ENCODE measurements at regions not wholly inside any gene's neighbourhood (a gene's known extent, or its start where the extent isn't known, plus 50 kb on each side); places are given as distances from the start of the nearest gene placed in this dataset.

- no peak for DNase-seq
Measured at GRCh38 chr10:44478040-44478439, 93.1 kb upstream of the CXCL12 start.

DNA sequence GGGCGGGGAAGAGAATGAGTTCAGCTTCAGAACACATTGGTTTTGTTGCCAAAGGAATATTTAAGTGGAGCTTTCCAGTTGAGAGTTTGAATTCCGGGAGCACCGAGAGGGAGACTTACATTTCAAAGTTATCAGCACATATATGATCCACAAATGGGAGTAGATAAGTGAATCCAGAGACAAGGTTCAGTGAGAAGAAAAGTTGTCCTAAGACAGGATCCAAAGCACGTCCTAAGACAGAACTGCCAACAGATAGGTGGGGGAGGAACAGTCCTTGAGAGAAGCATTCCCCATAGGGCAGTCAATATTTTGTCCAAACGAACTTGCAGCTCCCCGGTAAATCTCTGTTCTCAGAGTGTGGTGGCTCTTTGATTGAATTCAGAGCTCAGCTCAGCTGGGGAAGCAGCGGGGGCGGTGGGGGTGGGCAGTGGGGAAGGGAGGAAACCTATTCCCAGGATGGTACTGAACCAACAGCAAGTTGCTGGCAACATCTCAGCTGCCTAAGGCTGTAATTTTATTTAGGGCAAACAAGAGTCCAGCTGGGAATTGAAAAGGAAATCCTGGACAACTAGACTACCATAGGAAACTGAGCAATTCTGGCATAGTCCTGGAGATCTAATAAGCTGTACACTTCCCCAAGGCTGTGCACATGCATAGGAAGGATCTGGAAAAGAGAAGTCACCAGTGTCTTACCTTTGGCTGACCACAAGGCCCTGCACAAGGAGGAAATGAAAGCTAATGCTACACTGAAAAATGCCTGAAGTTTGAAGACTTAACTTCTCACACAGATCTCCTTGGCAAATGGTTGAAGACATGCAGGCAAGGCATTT, 94.2 kb upstream of the CXCL12 start:
- no peak for DNase-seq

DNA sequence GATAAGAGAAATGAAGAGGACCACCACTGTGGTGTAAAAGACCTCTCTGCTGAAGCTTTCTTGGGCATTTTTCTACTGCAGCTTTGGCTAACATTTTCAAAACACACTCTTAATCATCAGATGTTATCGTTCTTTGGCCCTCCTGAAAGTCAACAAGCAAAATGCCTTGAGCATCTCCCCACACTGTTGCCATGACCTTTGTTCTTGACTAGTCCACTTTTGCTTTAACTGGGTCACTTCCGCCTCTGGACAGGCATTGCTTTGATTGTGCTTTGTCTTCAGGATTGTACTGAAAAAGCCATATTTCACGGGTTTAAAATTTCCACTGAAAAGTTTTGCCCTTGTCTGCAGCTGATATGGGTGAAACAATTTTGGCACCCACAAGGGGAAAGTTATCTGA, 107.8 kb upstream of the CXCL12 start:
- DNase-seq = no peak

GRCh38 chr10:44498222-44498621, 113.3 kb upstream of the CXCL12 start:
- DNase-seq = no peak

DNA sequence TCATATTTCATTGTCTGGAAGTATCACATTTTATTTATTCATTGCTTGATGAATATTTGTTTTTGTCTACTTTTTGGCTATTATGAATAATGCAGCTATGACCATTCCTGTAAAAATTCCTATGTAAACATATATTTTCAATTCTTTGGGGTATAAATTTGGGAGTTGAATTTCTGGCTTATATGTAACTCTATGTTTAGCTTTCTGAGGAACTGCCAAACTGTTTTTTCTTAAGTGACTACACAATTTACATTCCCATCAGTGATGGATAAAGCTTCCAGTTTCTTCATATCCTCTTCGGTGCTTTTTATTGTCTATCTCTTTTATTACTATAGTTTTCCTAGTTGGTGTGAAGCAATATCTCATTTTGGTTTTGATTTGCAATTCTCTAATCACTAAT, 115.6 kb upstream of the CXCL12 start:
- DNase-seq = no peak

GRCh38 chr10:44506386-44506785, 121.5 kb upstream of the CXCL12 start:
- no peak for DNase-seq

DNA sequence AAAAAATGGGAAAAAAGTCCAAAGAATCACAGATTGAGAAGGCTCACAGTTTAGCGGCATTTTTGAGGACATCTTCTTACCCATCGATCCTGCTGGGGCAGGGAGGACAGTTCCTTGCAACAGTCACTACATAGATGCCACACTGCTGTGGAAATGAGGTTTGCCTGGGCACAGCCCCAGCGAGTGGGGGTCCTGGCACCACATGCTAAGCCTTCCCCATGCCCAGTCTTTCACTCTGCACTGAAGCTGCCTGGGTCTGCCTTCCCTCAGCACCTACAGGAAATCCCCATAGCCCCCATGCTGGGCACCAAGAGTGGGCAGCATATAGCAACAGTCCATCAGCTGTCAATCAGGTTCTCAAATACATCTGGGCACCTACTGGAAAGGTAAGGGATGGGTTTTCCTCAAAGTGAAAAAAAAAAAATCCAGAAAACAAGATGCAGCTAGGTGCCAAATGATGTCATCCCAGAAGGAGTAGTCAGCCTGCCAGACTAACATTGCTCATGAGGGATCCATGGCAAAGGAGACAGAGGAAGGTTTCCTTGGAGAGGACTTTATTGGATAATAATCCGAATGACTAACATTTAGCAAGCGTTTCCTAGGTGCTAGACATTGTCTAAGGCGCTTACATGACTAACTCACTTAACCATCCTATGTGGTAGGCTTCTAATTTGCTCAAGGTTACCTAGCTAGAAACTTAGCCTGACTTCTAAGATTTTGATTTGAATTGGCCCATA, 125.7 kb upstream of the CXCL12 start:
- no peak for DNase-seq

DNA sequence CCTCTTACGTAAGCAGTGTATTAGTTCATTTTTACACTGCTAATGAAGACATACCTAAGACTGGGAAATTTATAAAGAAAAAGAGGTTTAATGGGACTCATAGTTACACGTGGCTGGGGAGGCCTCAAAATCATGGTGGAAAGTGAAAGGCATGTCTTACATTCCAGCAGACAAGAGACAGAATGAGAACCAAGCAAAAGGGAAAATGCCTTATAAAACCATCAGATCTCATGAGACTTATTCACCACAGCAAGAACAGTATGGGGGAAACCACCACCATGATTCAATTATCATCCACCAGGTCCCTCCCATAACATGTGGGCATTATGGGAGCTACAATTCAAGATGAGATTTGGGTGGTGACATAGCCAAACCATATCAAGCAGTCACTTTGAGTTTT, 126.3 kb upstream of the CXCL12 start:
- no peak for DNase-seq

- no peak for DNase-seq
Measured at GRCh38 chr10:44511601-44512000, 126.7 kb upstream of the CXCL12 start.

DNA sequence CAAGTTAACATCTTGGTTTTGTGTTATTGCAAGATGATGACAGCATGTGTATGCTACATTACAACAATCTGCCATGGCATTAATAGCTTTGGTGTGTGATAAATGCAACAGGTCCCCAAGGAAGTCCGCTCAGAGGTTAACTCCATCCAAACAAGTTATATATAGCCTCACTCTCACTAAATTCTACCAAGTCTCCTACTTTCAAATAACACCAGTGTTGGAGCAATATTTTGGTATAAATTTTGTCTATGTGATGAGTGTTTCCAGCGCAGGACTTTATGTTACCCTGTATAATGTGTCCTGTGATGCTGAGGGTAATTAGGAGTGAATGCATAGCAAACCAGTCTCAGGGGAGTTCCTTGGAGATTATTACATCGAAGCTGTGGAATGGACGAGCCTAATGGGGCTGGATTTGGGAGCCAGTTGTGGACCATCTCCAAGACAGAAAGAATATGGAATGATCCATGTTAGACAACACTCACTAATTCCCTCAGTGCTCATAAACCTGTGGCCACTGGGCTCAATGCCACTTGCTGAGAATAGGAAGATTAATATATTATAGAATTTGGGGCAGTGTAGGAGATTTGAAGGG, 127.6 kb upstream of the CXCL12 start:
- DNase-seq = no peak

- no peak for DNase-seq
Measured at GRCh38 chr10:44513591-44513990, 128.7 kb upstream of the CXCL12 start.

- DNase-seq = no peak
Measured at GRCh38 chr10:44516891-44517290, 132.0 kb upstream of the CXCL12 start.

DNA sequence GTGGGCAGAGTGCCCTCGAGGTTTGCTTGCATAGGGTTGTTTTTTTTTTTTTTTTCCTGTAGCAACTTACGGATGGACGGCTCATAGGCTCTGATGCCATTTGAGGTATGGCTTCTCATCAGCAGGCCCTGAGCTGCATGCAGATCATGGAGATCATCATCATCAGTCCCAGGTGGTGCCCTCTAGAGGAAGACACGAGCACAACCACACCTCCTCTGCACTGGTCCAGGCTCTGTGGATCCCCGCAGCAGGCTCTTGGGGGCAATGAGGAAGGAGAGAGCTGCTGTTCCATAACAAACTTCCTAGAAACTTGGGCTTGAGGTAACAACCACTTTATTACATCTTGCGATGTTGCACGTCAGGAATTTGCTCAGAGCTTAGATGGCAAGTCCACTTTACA, 132.7 kb upstream of the CXCL12 start:
- no peak for DNase-seq

GRCh38 chr10:44519361-44519760, 134.5 kb upstream of the CXCL12 start:
- no peak for DNase-seq

DNA sequence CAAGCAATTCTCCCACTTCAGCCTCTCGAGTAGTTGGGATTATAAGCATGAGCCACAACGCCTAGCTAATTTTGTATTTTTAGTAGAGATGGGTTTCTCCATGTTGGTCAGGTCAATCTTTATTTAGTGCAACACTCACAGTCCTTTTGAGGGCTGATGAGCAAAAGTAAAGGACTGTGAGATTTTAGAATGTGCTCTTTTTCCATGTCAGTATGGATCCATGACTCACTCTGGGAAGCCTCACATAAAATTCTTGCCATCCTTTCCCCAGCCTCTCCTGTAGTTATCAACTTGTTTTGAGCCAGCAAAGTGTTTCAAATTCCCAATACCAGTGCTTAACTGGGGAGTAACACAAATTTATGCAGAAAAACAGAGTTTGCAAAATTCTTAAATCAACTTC, 135.8 kb upstream of the CXCL12 start:
- DNase-seq = no peak

DNA sequence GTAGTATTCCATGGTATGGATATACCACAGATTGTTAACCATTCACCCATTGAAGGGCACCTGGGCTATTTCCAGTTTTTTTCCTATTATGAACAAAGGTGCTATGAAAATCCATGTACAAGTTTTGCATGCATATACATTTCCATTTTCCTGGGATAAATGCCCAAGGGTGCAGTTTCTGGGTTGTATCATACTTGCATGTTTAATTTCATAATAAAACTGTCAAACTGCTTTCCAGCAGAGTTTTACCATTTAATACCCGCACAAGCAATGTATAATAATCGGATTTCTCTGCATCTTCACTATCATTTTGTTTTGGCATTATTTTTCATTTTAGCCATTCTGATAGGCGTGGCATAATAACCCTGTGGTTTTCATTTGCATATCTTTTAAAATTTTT, 154.3 kb upstream of the CXCL12 start:
- no peak for DNase-seq

DNA sequence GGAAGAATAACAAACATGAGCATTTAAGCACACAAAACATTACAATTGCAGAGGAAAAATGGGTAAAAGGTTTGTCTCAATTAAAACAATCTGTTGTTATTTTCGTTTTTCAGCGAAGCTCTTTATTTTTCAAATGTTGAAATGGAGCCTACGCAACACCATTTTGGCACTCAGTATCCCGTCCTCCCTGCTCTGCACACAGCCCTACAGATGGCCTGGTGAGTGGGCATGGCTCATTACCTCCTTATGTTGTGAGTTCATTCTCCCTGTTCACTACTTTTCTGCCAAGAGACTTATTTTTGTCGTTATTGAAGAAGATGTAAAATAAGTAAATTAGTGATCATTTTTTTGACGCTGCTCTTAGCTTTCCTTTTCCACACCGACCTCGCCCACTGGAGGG, 167.8 kb upstream of the CXCL12 start:
- no peak for DNase-seq

GRCh38 chr10:44557596-44558191, 172.8 kb upstream of the CXCL12 start:
- DNase-seq = no peak

GRCh38 chr10:44558521-44558920, 173.6 kb upstream of the CXCL12 start:
- DNase-seq = no peak

DNA sequence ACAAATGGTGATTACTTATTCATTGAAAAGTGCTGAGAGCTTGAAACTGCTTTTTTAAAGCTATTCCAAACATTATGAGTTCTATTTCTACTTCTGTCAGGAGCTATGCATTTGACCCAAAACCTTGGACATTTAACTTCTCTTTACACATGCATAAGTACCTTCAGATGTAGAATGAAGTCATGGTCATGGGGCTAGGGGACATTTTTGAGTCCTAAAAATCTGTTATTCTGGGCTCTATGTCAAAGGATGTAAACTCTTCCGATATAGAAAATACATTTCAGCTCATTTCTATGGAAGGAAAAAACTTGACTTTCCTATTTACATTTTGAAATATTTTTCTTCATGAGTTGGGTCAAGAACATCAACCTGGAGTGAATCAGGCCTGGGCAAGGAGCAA, 179.5 kb upstream of the CXCL12 start:
- no peak for DNase-seq

- no peak for DNase-seq
Measured at GRCh38 chr10:44564790-44565189, 179.9 kb upstream of the CXCL12 start.

DNA sequence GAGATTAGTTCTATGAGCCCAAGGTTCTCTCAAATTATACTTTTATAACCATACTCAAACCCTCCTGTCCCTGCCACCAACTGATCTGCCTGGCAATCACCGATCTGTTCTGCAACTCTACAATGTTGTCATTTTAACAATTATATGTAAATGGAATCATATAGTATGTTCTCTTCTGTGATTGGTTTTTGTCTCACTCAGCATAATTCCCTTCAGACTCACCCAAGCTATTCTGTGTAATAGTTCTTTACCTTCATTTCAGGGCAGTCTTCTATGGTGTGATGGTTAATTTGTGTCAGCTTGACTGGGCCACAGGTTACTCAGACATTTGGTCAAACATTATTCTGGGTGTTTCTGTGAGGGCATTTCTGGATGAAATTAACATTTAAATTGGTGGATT, 181.9 kb upstream of the CXCL12 start:
- DNase-seq = no peak

GRCh38 chr10:44567471-44567870, 182.6 kb upstream of the CXCL12 start:
- DNase-seq = no peak
